B cell (primary cell): ENCODE measurements at regions not wholly inside any gene's neighbourhood (a gene's known extent, or its start where the extent isn't known, plus 50 kb on each side); places are given as distances from the start of the nearest gene placed in this dataset.

Source experiments
- ATAC-seq: fragments of 200-7000 bp; cut with Tn5 transposase; one replicate; pipeline ENCODE4 v1.10.0; 2021; ENCODE audit warnings: low read depth, mild to moderate bottlenecking, moderate number of reproducible peaks, moderate library complexity
- CTCF ChIA-PET: fragments of 350-600 bp; sonication (Branson Sonifier 250); formaldehyde crosslinking; loops from one replicate; lab custom pipeline; 2021; ENCODE audit warnings: antibody characterized with exemption, inconsistent platforms; lab: Charles Lee
- POLR2A ChIA-PET: fragments of 350-600 bp; sonication (Branson Sonifier 250); formaldehyde crosslinking; loops from one replicate; lab custom pipeline; 2021; ENCODE audit warnings: antibody characterized with exemption; lab: Charles Lee
- DNase-seq: peaks from one replicate; pipeline ENCODE4 v3.0.0; 2013
- H2AFZ ChIP-seq: 2 replicates; pipeline ENCODE4 v1.6.1; 2012; ENCODE audit warnings: mild to moderate bottlenecking, low read depth, low read length; ENCODE audit not compliant: insufficient read depth, poor library complexity, severe bottlenecking
- H3K27ac ChIP-seq, 2 donors: 1 replicate in 1 of 2; 2 replicates in 1 of 2; pipeline ENCODE4 v1.5.1; 2012 to 2013; ENCODE audit warnings: low read length in 2 of 2, mild to moderate bottlenecking in 2 of 2, moderate library complexity in 1 of 2
- H3K27me3 ChIP-seq, 4 experiments: fragments of 200-600 bp in 1 of 4; sonication (generic) in 1 of 4; replicated peaks in 1 of 4; 1 replicate in 2 of 4; 2 replicates in 2 of 4; pipeline versions ENCODE4 v1.6.1 to v1.7.0; 2013 to 2016; ENCODE audit warnings: low read length in 3 of 4, mild to moderate bottlenecking in 2 of 4, mixed read lengths in 1 of 4, moderate library complexity in 1 of 4; ENCODE audit not compliant: insufficient read depth in 4 of 4, control insufficient read depth in 3 of 4; ENCODE audit errors: control extremely low read depth in 1 of 4
- H3K36me3 ChIP-seq, 2 experiments: replicated peaks in 1 of 2; 1 replicate in 1 of 2; 2 replicates in 1 of 2; pipeline versions ENCODE4 v1.6.1 to v1.7.1; 2013; ENCODE audit warnings: low read length in 1 of 2; ENCODE audit not compliant: insufficient read depth in 2 of 2, control insufficient read depth in 1 of 2; ENCODE audit errors: control extremely low read depth in 1 of 2, extremely low read depth in 1 of 2
- H3K4me1 ChIP-seq, 2 donors: fragments of 200-600 bp in 1 of 2; sonication (generic) in 1 of 2; 1 replicate in 1 of 2; 2 replicates in 1 of 2; pipeline versions ENCODE4 v1.5.1 to v1.6.1; 2013 to 2017; ENCODE audit warnings: low read length in 2 of 2; ENCODE audit not compliant: control insufficient read depth in 2 of 2, insufficient read depth in 2 of 2
- H3K4me2 ChIP-seq: replicated peaks from 2 replicates; pipeline ENCODE3; 2012; ENCODE audit warnings: mild to moderate bottlenecking, low read depth, low read length; ENCODE audit not compliant: poor library complexity, severe bottlenecking
- H3K4me3 ChIP-seq, 5 experiments: fragments of 200-600 bp in 1 of 5; sonication (generic) in 1 of 5; 1 replicate in 3 of 5; 2 replicates in 2 of 5; pipeline versions ENCODE4 v1.5.1 to v1.7.0; 2011 to 2016; ENCODE audit warnings: low read length in 4 of 5, mild to moderate bottlenecking in 4 of 5, low read depth in 2 of 5, control low read depth in 1 of 5, moderate library complexity in 1 of 5; ENCODE audit not compliant: insufficient read depth in 1 of 5; ENCODE audit errors: control extremely low read depth in 1 of 5, extremely low read depth in 1 of 5
- H3K79me2 ChIP-seq: fragments of 200-600 bp; sonication (generic); one replicate; pipeline ENCODE4 v1.6.0; 2016; ENCODE audit warnings: low read length; ENCODE audit not compliant: control insufficient read depth, insufficient read depth
- H3K9ac ChIP-seq: fragments of 200-600 bp; sonication (generic); 2 replicates; pipeline ENCODE4 v1.6.1; 2017; ENCODE audit warnings: mild to moderate bottlenecking, low read length, moderate library complexity
- H3K9me3 ChIP-seq, 3 donors: one replicate each; pipeline versions ENCODE4 v1.6.1 to v1.7.1; 2013; ENCODE audit warnings: low read length in 2 of 3; ENCODE audit not compliant: control insufficient read depth in 2 of 3, insufficient read depth in 1 of 3; ENCODE audit errors: control extremely low read depth in 1 of 3
- H4K20me1 ChIP-seq: 2 replicates; pipeline ENCODE4 v1.6.0; 2012; ENCODE audit warnings: mild to moderate bottlenecking, low read length; ENCODE audit not compliant: insufficient read depth, control insufficient read depth, poor library complexity, severe bottlenecking
- H3K27ac Mint-ChIP-seq: one replicate; pipeline ENCODE4 v1.8.0; 2021; ENCODE audit warnings: mixed read lengths
- H3K27me3 Mint-ChIP-seq: one replicate; pipeline ENCODE4 v1.8.0; 2021; ENCODE audit warnings: mixed read lengths
- H3K4me1 Mint-ChIP-seq: one replicate; pipeline ENCODE4 v1.8.0; 2021; ENCODE audit warnings: mixed read lengths
- H3K4me3 Mint-ChIP-seq: one replicate; pipeline ENCODE4 v1.8.0; 2021; ENCODE audit warnings: mixed read lengths
- H3K9me3 Mint-ChIP-seq: one replicate; pipeline ENCODE4 v1.8.0; 2022; ENCODE audit warnings: mixed read lengths; ENCODE audit not compliant: insufficient read depth
- EZH2 ChIP-seq: IDR thresholded peaks from 2 replicates; pipeline ENCODE4 v1.6.1; 2012; ENCODE audit warnings: borderline replicate concordance, low read depth, mild to moderate bottlenecking, moderate library complexity, low read length; ENCODE audit not compliant: insufficient read depth, poor library complexity, severe bottlenecking
- WGBS: methylation state at CpG from one replicate; pipeline ENCODE4 v1.1.5; 2013; ENCODE audit warnings: missing lambda C conversion rate; ENCODE audit not compliant: insufficient coverage; 5-methylcytosine and 5-hydroxymethylcytosine counted together
- intact Hi-C: fragments of 100-400 bp; cut with micrococcal nuclease; formaldehyde crosslinking; loops from one replicate; pipeline ENCODE4 v1.10.0; 2022
- TF ChIP-seq, protein P1 (sequence below): fragments of 200-600 bp; IDR thresholded peaks from one replicate; pipeline ENCODE4 v1.8.0; 2022; ENCODE audit warnings: antibody characterized with exemption, mild to moderate bottlenecking

DNA sequence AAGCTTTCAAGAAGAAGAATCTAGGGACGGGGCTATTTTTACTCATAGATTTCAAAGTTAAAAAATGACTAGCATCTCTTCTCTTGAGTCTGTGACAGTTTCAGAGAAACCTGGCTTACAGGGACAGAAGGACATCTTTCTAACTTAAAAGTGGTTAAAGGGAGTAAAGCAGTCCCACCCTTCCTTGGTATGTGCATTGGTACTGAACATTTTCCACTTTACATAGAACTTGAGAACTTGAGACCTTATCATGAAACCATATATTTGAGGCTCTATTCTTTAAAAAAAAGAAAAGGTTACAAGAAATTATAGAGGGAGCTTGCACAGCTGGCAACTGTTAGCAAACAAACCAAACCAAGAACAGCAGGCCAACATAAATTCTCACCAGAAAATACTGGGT, 73.4 kb upstream of the GAREM1 start:
- Mint-ChIP-seq H3K27ac (no peak overlapping the region), H3K4me1 (no peaks in the 10 kb centered on the region), H3K4me3 (no peak overlapping the region), H3K27me3 (peaks cover 23% of the 10 kb centered on the region), H3K9me3 (no peaks in the 10 kb centered on the region)
- intact Hi-C loops = no loop called here
- ATAC-seq (no peak), DNase-seq (no peak)
- H3K79me2 ChIP-seq = no peaks in the 10 kb centered on the region
- no peaks in the 10 kb centered on the region for H3K36me3 ChIP-seq
- CTCF ChIA-PET = no interaction called here
- TF ChIP-seq, protein P1, sequence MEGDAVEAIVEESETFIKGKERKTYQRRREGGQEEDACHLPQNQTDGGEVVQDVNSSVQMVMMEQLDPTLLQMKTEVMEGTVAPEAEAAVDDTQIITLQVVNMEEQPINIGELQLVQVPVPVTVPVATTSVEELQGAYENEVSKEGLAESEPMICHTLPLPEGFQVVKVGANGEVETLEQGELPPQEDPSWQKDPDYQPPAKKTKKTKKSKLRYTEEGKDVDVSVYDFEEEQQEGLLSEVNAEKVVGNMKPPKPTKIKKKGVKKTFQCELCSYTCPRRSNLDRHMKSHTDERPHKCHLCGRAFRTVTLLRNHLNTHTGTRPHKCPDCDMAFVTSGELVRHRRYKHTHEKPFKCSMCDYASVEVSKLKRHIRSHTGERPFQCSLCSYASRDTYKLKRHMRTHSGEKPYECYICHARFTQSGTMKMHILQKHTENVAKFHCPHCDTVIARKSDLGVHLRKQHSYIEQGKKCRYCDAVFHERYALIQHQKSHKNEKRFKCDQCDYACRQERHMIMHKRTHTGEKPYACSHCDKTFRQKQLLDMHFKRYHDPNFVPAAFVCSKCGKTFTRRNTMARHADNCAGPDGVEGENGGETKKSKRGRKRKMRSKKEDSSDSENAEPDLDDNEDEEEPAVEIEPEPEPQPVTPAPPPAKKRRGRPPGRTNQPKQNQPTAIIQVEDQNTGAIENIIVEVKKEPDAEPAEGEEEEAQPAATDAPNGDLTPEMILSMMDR = no peak
- no peak for TF ChIP-seq EZH2
- H3K4me3 ChIP-seq = no peak overlapping the region
- POLR2A ChIA-PET = no interaction called here
- H3K4me1 ChIP-seq = no peaks in the 10 kb centered on the region
- no peak overlapping the region for H2AFZ ChIP-seq
- H3K27ac ChIP-seq = no peak overlapping the region
- no peaks in the 10 kb centered on the region for H4K20me1 ChIP-seq
- H3K9me3 ChIP-seq = no peaks in the 10 kb centered on the region
- no CpG with 5 or more reads among the region's 1 CpG for WGBS
- peaks cover 0 to 4% (median 0%) of the 10 kb centered on the region in 4 experiments for H3K27me3 ChIP-seq
- no peak overlapping the region for H3K4me2 ChIP-seq
- H3K9ac ChIP-seq = no peak overlapping the region

DNA sequence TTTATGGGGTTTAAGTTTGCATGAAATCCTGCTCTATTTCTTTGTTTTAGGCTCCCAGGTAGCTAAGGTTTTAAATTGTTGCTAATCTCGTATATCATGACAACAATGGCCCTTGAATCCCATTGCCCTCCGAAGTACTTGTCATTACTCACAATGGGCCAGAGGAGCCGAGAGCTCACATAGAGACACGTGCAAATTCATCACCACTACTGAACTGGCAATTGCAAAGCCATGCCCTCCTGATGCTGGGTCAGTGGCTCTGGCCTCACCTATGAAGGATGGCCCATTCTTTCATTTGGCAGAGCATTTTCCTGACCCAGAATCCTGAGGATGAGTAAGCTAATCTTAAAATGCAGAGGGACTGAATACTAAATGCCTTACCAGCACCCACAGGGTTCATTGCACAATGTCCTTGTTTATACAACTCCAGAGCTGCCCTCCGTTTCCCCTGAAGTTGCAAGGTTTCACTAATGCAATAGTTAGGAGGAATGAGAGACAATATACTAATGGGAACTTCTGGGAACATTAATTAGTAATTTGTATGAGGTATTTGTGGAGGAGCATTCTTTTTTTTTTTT, 71.6 kb upstream of the GAREM1 start:
- no peak overlapping the region for H3K9ac ChIP-seq
- no peak overlapping the region for H2AFZ ChIP-seq
- H3K4me3 ChIP-seq = no peak overlapping the region
- Mint-ChIP-seq H3K4me3 (no peak overlapping the region), H3K27ac (no peak overlapping the region), H3K27me3 (peaks cover 23% of the 10 kb centered on the region), H3K4me1 (no peaks in the 10 kb centered on the region), H3K9me3 (no peaks in the 10 kb centered on the region)
- H3K27ac ChIP-seq = no peak overlapping the region
- H3K4me2 ChIP-seq = no peak overlapping the region
- H3K4me1 ChIP-seq = no peaks in the 10 kb centered on the region
- TF ChIP-seq, protein P1 = no peak
- no peak for TF ChIP-seq EZH2
- WGBS = 80% methylated on average over 4 of the region's 5 CpGs
- peaks cover 0 to 4% (median 0%) of the 10 kb centered on the region in 4 experiments for H3K27me3 ChIP-seq
- CTCF ChIA-PET = interaction anchor here (1.0 kb wide), 2 partner anchors 10 to 15 kb away, joined by 3 to 4 read pairs; no protein-coding TSS in a partner anchor
- DNase-seq = no peak
- H3K36me3 ChIP-seq = no peaks in the 10 kb centered on the region
- H4K20me1 ChIP-seq = no peaks in the 10 kb centered on the region
- no peaks in the 10 kb centered on the region for H3K79me2 ChIP-seq
- no peak for ATAC-seq
- no peaks in the 10 kb centered on the region for H3K9me3 ChIP-seq
- POLR2A ChIA-PET = no interaction called here
- intact Hi-C loops = no loop called here
